Myocyte (in vitro differentiated cells): ENCODE measurements at regions not wholly inside any gene's neighbourhood (a gene's known extent, or its start where the extent isn't known, plus 50 kb on each side); places are given as distances from the start of the nearest gene placed in this dataset.
"Not testable (repeated sequence)": the region's sequence is repeated elsewhere in the genome, so short reads cannot be mapped to it uniquely, and the experiment has no call there.

Experiments
- DNase-seq: peaks from one replicate; pipeline ENCODE4 v3.0.0-alpha.2; 2012; ENCODE audit warnings: low read depth

- not testable (repeated sequence) for DNase-seq
Measured at GRCh38 chr10:47711428-47711827, 52.0 kb downstream of the SYT15B start.

GRCh38 chr10:47710443-47710842 is 52.9 kb downstream of the SYT15B start:
- DNase-seq = not testable (repeated sequence)

- DNase-seq = peak; percentile 12
Measured at GRCh38 chr10:47705698-47706414, 57.5 kb downstream of the SYT15B start.

- DNase-seq = not testable (repeated sequence)
Measured at GRCh38 chr10:47701285-47701684, 62.1 kb downstream of the SYT15B start.

- not testable (repeated sequence) for DNase-seq
Measured at GRCh38 chr10:47699854-47700253, 63.5 kb downstream of the SYT15B start.

GRCh38 chr10:47696170-47696569 is 67.2 kb downstream of the SYT15B start:
- DNase-seq = not testable (repeated sequence)

GRCh38 chr10:47695149-47695548 is 68.2 kb downstream of the SYT15B start:
- not testable (repeated sequence) for DNase-seq

GRCh38 chr10:47690304-47690703 is 73.1 kb downstream of the SYT15B start:
- DNase-seq = not testable (repeated sequence)

GRCh38 chr10:47683826-47684475 is 79.4 kb downstream of the SYT15B start:
- not testable (repeated sequence) for DNase-seq

GRCh38 chr10:47681638-47681990 is 81.8 kb downstream of the SYT15B start:
- DNase-seq = not testable (repeated sequence)

GRCh38 chr10:47680848-47681637 is 82.3 kb downstream of the SYT15B start:
- not testable (repeated sequence) for DNase-seq

- not testable (repeated sequence) for DNase-seq
Measured at GRCh38 chr10:47676102-47676501, 87.3 kb downstream of the SYT15B start.

GRCh38 chr10:47675577-47675976 is 87.8 kb downstream of the SYT15B start:
- DNase-seq = not testable (repeated sequence)

GRCh38 chr10:47673128-47673527 is 90.3 kb downstream of the SYT15B start:
- not testable (repeated sequence) for DNase-seq

GRCh38 chr10:47670857-47671256 is 92.5 kb downstream of the SYT15B start:
- not testable (repeated sequence) for DNase-seq

GRCh38 chr10:47661955-47662577 is 101.3 kb downstream of the SYT15B start:
- DNase-seq = not testable (repeated sequence)

- not testable (repeated sequence) for DNase-seq
Measured at GRCh38 chr10:47656732-47657131, 106.7 kb downstream of the SYT15B start.

GRCh38 chr10:47654161-47654560 is 109.2 kb downstream of the SYT15B start:
- not testable (repeated sequence) for DNase-seq

- not testable (repeated sequence) for DNase-seq
Measured at GRCh38 chr10:47648594-47648993, 114.8 kb downstream of the SYT15B start.

- DNase-seq = not testable (repeated sequence)
Measured at GRCh38 chr10:47647523-47648101, 115.8 kb downstream of the SYT15B start.

- DNase-seq = not testable (repeated sequence)
Measured at GRCh38 chr10:47646686-47647273, 116.6 kb downstream of the SYT15B start.
